Gastrocnemius medialis (tissue), 4 donors: ENCODE measurements at regions not wholly inside any gene's neighbourhood (a gene's known extent, or its start where the extent isn't known, plus 50 kb on each side); places are given as distances from the start of the nearest gene placed in this dataset.

ENCODE experiments used
- CTCF ChIP-seq, 5 experiments: fragments of 450-650 bp in 3 of 5; fragments of 200-600 bp in 2 of 5; sonication (generic) in 2 of 5; IDR thresholded peaks in 4 of 5; conservative IDR thresholded peaks in 1 of 5; 1 replicate in 4 of 5; 2 replicates in 1 of 5; pipeline ENCODE4 v1.5.1; 2016 to 2019; ENCODE audit warnings: antibody characterized with exemption in 5 of 5, mild to moderate bottlenecking in 3 of 5, moderate library complexity in 3 of 5
- POLR2A ChIP-seq, 2 donors: fragments of 450-650 bp; IDR thresholded peaks; one replicate each; pipeline ENCODE4 v1.6.1; 2017; ENCODE audit warnings: antibody characterized with exemption in 2 of 2, mild to moderate bottlenecking in 2 of 2, moderate library complexity in 2 of 2

- TF ChIP-seq CTCF (IDR thresholded peaks at IDR 0.05 in 4 of 5, conservative IDR thresholded peaks at IDR 0.05 in 1 of 5) (no peak), POLR2A (IDR thresholded peaks at IDR 0.05) (no peak)
Measured at GRCh38 chr1:67941746-67942145, 108.5 kb upstream of the GNG12 start.
